ENCODE measurements at regions not wholly inside any gene's neighbourhood (a gene's known extent, or its start where the extent isn't known, plus 50 kb on each side); places are given as distances from the start of the nearest gene placed in this dataset.

DNA sequence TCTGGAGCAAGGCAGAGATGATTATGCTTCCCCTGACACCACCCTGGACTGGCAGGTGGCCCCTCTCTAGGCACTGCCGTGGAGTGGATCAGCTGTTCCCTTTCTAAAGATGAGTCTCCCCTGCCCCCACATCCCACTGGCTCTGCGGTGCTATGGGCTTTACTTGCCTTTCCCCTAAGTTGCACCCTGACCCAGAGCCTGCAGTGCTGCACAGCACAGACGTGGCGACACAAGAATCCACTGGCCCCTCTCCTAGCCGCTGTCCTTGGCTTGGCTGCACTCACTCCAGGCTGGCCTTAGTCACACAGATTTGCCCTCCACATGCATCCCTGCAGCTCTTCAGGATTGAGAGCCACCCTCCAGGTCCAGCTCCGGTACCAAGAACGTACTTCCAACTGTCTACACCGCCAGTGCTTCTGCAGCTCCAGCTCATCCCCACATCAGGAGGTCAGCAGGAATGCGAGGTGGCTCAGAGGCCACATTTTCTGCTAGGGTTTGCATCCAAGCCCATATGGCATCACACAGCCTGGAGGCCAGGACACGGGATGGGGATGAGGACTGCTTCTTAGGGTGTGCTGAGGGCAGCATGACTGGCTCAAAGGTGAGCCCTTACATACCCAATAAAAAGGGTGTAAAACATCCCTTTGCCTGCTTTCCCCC, 82.4 kb upstream of the RASGRF1 start:
- no peaks in the 10 kb centered on the region for H3K27me3 ChIP-seq (ENCODE audit: insufficient read depth, low read depth)
- no peak overlapping the region for H2AFZ ChIP-seq
- ChIA-PET POLR2A (ENCODE audit: unreplicated experiment) (no interaction called here), CTCF (interaction anchor here (0.6 kb wide), 1 partner anchor 738 kb away, joined by 3 read pairs; no protein-coding TSS in a partner anchor)
- H3K4me3 ChIP-seq, result no peak overlapping the region
- intact Hi-C loops (cut with micrococcal nuclease; ENCODE audit: unreplicated experiment), result loop anchor here (5.0 kb wide), 1 partner anchor 186 kb away; no protein-coding TSS in a partner anchor
- no peak overlapping the region for H3K27ac ChIP-seq
- TF ChIP-seq, protein P1, sequence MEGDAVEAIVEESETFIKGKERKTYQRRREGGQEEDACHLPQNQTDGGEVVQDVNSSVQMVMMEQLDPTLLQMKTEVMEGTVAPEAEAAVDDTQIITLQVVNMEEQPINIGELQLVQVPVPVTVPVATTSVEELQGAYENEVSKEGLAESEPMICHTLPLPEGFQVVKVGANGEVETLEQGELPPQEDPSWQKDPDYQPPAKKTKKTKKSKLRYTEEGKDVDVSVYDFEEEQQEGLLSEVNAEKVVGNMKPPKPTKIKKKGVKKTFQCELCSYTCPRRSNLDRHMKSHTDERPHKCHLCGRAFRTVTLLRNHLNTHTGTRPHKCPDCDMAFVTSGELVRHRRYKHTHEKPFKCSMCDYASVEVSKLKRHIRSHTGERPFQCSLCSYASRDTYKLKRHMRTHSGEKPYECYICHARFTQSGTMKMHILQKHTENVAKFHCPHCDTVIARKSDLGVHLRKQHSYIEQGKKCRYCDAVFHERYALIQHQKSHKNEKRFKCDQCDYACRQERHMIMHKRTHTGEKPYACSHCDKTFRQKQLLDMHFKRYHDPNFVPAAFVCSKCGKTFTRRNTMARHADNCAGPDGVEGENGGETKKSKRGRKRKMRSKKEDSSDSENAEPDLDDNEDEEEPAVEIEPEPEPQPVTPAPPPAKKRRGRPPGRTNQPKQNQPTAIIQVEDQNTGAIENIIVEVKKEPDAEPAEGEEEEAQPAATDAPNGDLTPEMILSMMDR (conservative IDR thresholded peaks at IDR 0.05), result no peak
- TF ChIP-seq EZH2 (IDR thresholded peaks at IDR 0.05; ENCODE audit: low read depth), result no peak
- no peak overlapping the region for H3K4me2 ChIP-seq
- no peaks in the 10 kb centered on the region for H3K36me3 ChIP-seq (ENCODE audit: low read depth)
- H4K20me1 ChIP-seq (ENCODE audit: insufficient read depth), result no peaks in the 10 kb centered on the region
- H3K79me2 ChIP-seq (ENCODE audit: low read depth), result no peaks in the 10 kb centered on the region
- no peaks in the 10 kb centered on the region for H3K9me3 ChIP-seq (ENCODE audit: insufficient read depth, low read depth)
- no peak for DNase-seq
- no peaks in the 10 kb centered on the region for H3K9me2 ChIP-seq (ENCODE audit: insufficient read depth)
- BruUV-seq (replicated peaks), result no TSS peak
- peaks cover 52% of the 10 kb centered on the region for H3K4me1 ChIP-seq (replicated peaks; ENCODE audit: insufficient read depth)
- peaks cover 25% of the 10 kb centered on the region for H3F3A ChIP-seq (ENCODE audit: insufficient read depth, low read depth)

- Histone ChIP-seq H3K79me2 (ENCODE audit: low read depth) (no peaks in the 10 kb centered on the region), H3K4me2 (no peak overlapping the region), H3K9me3 (ENCODE audit: insufficient read depth, low read depth) (no peaks in the 10 kb centered on the region), H4K20me1 (ENCODE audit: insufficient read depth) (no peaks in the 10 kb centered on the region), H3K4me3 (no peak overlapping the region), H2AFZ (no peak overlapping the region), H3K4me1 (replicated peaks; ENCODE audit: insufficient read depth) (peaks cover 52% of the 10 kb centered on the region), H3F3A (ENCODE audit: insufficient read depth, low read depth) (peaks cover 25% of the 10 kb centered on the region), H3K9me2 (ENCODE audit: insufficient read depth) (no peaks in the 10 kb centered on the region), H3K27ac (no peak overlapping the region), H3K36me3 (ENCODE audit: low read depth) (no peaks in the 10 kb centered on the region), H3K27me3 (ENCODE audit: insufficient read depth, low read depth) (no peaks in the 10 kb centered on the region)
- POLR2A ChIA-PET (ENCODE audit: unreplicated experiment), result no interaction called here
- no peak for DNase-seq
- TF ChIP-seq EZH2 (IDR thresholded peaks at IDR 0.05; ENCODE audit: low read depth), result no peak
- CTCF ChIA-PET, result no interaction called here
- intact Hi-C loops (cut with micrococcal nuclease; ENCODE audit: unreplicated experiment), result loop anchor here (5.0 kb wide), 1 partner anchor 185 kb away; no protein-coding TSS in a partner anchor
- BruUV-seq (replicated peaks), result no TSS peak
Measured at GRCh38 chr15:79172032-79172481, 81.5 kb upstream of the RASGRF1 start.

- peaks cover 52% of the 10 kb centered on the region for H3K4me1 ChIP-seq (replicated peaks; ENCODE audit: insufficient read depth)
- H4K20me1 ChIP-seq (ENCODE audit: insufficient read depth), result no peaks in the 10 kb centered on the region
- ChIA-PET CTCF (no interaction called here), POLR2A (ENCODE audit: unreplicated experiment) (no interaction called here)
- DNase-seq, result no peak
- no peak overlapping the region; the same call in 1 of the 2 replicates for H3K4me2 ChIP-seq
- TF ChIP-seq, protein P1 (conservative IDR thresholded peaks at IDR 0.05), result no peak
- no peak for TF ChIP-seq EZH2 (IDR thresholded peaks at IDR 0.05; ENCODE audit: low read depth)
- H3K36me3 ChIP-seq (ENCODE audit: low read depth), result no peaks in the 10 kb centered on the region
- peaks cover 25% of the 10 kb centered on the region for H3F3A ChIP-seq (ENCODE audit: insufficient read depth, low read depth)
- H3K79me2 ChIP-seq (ENCODE audit: low read depth), result no peaks in the 10 kb centered on the region
- intact Hi-C loops (cut with micrococcal nuclease; ENCODE audit: unreplicated experiment), result loop anchor here (5.0 kb wide), 1 partner anchor 184 kb away; no protein-coding TSS in a partner anchor
- H3K4me3 ChIP-seq, result no peak overlapping the region
- H3K27me3 ChIP-seq (ENCODE audit: insufficient read depth, low read depth), result no peaks in the 10 kb centered on the region
- H3K9me3 ChIP-seq (ENCODE audit: insufficient read depth, low read depth), result no peaks in the 10 kb centered on the region
- H3K9me2 ChIP-seq (ENCODE audit: insufficient read depth), result no peaks in the 10 kb centered on the region
- H3K27ac ChIP-seq, result no peak overlapping the region
- BruUV-seq (replicated peaks), result no TSS peak
- H2AFZ ChIP-seq, result no peak overlapping the region
Measured at GRCh38 chr15:79171320-79172031, 80.9 kb upstream of the RASGRF1 start.
